ENCODE measurements at regions not wholly inside any gene's neighbourhood (a gene's known extent, or its start where the extent isn't known, plus 50 kb on each side); places are given as distances from the start of the nearest gene placed in this dataset.

DNA sequence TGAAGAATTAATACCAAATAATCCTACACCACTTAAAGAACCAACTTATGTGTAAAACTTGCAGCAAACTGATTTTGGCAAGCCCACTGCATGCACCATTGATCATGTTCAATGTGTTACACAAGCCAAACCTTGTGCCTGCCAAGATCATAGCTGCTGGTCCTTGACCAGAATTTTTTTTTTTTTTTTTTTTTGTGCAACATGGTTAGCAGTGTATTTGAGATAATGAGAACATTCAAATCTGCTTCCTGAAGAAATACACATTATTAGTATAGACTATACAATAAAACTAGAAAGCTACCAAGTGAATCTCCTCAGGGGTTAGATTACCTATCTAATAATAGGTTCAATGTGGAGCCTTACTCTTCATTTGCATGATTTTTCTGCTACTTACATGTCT lies 421.0 kb downstream of the MRPL39 start:
- no peak overlapping the region for H3K4me3 Mint-ChIP-seq
- H3K4me3 ChIP-seq = no peak overlapping the region
- no peak overlapping the region for H3K27ac ChIP-seq (ENCODE audit: low read depth)
- H2AFZ ChIP-seq = no peak overlapping the region
- H3K4me1 Mint-ChIP-seq = no peaks in the 10 kb centered on the region
- no peak for TF ChIP-seq EZH2 (IDR thresholded peaks at IDR 0.05; ENCODE audit: low read depth, unreplicated experiment)
- no peak for TF ChIP-seq POLR2AphosphoS5 (IDR thresholded peaks at IDR 0.05; ENCODE audit: low read depth)
- TF ChIP-seq, protein P1, sequence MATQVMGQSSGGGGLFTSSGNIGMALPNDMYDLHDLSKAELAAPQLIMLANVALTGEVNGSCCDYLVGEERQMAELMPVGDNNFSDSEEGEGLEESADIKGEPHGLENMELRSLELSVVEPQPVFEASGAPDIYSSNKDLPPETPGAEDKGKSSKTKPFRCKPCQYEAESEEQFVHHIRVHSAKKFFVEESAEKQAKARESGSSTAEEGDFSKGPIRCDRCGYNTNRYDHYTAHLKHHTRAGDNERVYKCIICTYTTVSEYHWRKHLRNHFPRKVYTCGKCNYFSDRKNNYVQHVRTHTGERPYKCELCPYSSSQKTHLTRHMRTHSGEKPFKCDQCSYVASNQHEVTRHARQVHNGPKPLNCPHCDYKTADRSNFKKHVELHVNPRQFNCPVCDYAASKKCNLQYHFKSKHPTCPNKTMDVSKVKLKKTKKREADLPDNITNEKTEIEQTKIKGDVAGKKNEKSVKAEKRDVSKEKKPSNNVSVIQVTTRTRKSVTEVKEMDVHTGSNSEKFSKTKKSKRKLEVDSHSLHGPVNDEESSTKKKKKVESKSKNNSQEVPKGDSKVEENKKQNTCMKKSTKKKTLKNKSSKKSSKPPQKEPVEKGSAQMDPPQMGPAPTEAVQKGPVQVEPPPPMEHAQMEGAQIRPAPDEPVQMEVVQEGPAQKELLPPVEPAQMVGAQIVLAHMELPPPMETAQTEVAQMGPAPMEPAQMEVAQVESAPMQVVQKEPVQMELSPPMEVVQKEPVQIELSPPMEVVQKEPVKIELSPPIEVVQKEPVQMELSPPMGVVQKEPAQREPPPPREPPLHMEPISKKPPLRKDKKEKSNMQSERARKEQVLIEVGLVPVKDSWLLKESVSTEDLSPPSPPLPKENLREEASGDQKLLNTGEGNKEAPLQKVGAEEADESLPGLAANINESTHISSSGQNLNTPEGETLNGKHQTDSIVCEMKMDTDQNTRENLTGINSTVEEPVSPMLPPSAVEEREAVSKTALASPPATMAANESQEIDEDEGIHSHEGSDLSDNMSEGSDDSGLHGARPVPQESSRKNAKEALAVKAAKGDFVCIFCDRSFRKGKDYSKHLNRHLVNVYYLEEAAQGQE (IDR thresholded peaks at IDR 0.05; ENCODE audit: unreplicated experiment) = no peak
- TF ChIP-seq ZNF331 (CRISPR knock-in tag; IDR thresholded peaks at IDR 0.05; ENCODE audit: low read depth) = no peak
- TF ChIP-seq STAT1 (IDR thresholded peaks at IDR 0.05; ENCODE audit: unreplicated experiment) = no peak
- TF ChIP-seq, protein P2, sequence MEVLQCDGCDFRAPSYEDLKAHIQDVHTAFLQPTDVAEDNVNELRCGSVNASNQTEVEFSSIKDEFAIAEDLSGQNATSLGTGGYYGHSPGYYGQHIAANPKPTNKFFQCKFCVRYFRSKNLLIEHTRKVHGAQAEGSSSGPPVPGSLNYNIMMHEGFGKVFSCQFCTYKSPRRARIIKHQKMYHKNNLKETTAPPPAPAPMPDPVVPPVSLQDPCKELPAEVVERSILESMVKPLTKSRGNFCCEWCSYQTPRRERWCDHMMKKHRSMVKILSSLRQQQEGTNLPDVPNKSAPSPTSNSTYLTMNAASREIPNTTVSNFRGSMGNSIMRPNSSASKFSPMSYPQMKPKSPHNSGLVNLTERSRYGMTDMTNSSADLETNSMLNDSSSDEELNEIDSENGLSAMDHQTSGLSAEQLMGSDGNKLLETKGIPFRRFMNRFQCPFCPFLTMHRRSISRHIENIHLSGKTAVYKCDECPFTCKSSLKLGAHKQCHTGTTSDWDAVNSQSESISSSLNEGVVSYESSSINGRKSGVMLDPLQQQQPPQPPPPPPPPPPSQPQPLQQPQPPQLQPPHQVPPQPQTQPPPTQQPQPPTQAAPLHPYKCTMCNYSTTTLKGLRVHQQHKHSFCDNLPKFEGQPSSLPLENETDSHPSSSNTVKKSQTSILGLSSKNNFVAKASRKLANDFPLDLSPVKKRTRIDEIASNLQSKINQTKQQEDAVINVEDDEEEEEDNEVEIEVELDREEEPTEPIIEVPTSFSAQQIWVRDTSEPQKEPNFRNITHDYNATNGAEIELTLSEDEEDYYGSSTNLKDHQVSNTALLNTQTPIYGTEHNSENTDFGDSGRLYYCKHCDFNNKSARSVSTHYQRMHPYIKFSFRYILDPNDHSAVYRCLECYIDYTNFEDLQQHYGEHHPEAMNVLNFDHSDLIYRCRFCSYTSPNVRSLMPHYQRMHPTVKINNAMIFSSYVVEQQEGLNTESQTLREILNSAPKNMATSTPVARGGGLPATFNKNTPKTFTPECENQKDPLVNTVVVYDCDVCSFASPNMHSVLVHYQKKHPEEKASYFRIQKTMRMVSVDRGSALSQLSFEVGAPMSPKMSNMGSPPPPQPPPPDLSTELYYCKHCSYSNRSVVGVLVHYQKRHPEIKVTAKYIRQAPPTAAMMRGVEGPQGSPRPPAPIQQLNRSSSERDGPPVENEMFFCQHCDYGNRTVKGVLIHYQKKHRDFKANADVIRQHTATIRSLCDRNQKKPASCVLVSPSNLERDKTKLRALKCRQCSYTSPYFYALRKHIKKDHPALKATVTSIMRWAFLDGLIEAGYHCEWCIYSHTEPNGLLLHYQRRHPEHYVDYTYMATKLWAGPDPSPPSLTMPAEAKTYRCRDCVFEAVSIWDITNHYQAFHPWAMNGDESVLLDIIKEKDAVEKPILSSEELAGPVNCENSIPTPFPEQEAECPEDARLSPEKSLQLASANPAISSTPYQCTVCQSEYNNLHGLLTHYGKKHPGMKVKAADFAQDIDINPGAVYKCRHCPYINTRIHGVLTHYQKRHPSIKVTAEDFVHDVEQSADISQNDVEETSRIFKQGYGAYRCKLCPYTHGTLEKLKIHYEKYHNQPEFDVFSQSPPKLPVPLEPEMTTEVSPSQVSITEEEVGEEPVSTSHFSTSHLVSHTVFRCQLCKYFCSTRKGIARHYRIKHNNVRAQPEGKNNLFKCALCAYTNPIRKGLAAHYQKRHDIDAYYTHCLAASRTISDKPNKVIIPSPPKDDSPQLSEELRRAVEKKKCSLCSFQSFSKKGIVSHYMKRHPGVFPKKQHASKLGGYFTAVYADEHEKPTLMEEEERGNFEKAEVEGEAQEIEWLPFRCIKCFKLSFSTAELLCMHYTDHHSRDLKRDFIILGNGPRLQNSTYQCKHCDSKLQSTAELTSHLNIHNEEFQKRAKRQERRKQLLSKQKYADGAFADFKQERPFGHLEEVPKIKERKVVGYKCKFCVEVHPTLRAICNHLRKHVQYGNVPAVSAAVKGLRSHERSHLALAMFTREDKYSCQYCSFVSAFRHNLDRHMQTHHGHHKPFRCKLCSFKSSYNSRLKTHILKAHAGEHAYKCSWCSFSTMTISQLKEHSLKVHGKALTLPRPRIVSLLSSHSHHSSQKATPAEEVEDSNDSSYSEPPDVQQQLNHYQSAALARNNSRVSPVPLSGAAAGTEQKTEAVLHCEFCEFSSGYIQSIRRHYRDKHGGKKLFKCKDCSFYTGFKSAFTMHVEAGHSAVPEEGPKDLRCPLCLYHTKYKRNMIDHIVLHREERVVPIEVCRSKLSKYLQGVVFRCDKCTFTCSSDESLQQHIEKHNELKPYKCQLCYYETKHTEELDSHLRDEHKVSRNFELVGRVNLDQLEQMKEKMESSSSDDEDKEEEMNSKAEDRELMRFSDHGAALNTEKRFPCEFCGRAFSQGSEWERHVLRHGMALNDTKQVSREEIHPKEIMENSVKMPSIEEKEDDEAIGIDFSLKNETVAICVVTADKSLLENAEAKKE (CRISPR knock-in tag; IDR thresholded peaks at IDR 0.05) = no peak
- TF ChIP-seq, protein P3, sequence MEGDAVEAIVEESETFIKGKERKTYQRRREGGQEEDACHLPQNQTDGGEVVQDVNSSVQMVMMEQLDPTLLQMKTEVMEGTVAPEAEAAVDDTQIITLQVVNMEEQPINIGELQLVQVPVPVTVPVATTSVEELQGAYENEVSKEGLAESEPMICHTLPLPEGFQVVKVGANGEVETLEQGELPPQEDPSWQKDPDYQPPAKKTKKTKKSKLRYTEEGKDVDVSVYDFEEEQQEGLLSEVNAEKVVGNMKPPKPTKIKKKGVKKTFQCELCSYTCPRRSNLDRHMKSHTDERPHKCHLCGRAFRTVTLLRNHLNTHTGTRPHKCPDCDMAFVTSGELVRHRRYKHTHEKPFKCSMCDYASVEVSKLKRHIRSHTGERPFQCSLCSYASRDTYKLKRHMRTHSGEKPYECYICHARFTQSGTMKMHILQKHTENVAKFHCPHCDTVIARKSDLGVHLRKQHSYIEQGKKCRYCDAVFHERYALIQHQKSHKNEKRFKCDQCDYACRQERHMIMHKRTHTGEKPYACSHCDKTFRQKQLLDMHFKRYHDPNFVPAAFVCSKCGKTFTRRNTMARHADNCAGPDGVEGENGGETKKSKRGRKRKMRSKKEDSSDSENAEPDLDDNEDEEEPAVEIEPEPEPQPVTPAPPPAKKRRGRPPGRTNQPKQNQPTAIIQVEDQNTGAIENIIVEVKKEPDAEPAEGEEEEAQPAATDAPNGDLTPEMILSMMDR (conservative IDR thresholded peaks at IDR 0.05; ENCODE audit: low read depth in 2 of 2) = no peak
- no peak for TF ChIP-seq JUNB (IDR thresholded peaks at IDR 0.05; ENCODE audit: unreplicated experiment)
- TF ChIP-seq, protein P4, sequence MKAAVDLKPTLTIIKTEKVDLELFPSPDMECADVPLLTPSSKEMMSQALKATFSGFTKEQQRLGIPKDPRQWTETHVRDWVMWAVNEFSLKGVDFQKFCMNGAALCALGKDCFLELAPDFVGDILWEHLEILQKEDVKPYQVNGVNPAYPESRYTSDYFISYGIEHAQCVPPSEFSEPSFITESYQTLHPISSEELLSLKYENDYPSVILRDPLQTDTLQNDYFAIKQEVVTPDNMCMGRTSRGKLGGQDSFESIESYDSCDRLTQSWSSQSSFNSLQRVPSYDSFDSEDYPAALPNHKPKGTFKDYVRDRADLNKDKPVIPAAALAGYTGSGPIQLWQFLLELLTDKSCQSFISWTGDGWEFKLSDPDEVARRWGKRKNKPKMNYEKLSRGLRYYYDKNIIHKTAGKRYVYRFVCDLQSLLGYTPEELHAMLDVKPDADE (IDR thresholded peaks at IDR 0.05) = no peak
- TF ChIP-seq CREB1 (CRISPR knock-in tag; IDR thresholded peaks at IDR 0.05; ENCODE audit: low read depth) = no peak
- no peak for TF ChIP-seq NANOG (IDR thresholded peaks at IDR 0.05; ENCODE audit: borderline replicate concordance)
- no peak for TF ChIP-seq EZH2phosphoT487 (IDR thresholded peaks at IDR 0.05; ENCODE audit: unreplicated experiment)
- TF ChIP-seq ZNF114 (CRISPR knock-in tag; IDR thresholded peaks at IDR 0.05) = no peak
- no peaks in the 10 kb centered on the region for H3K4me1 ChIP-seq (ENCODE audit: insufficient read depth)
- peaks cover 33% of the 10 kb centered on the region for H3K9me3 Mint-ChIP-seq
- no peaks in the 10 kb centered on the region; the same call in 2 of the 3 replicates for H3K36me3 Mint-ChIP-seq (ENCODE audit: low read depth)
- no peaks in the 10 kb centered on the region for H3K36me3 ChIP-seq (ENCODE audit: insufficient read depth)
- H4K20me1 ChIP-seq (replicated peaks; ENCODE audit: insufficient read depth) = no peaks in the 10 kb centered on the region
- no peak overlapping the region for H3K4me2 ChIP-seq
- H3K9me2 ChIP-seq (ENCODE audit: insufficient read depth) = no peaks in the 10 kb centered on the region
- no peaks in the 10 kb centered on the region for H3F3A ChIP-seq (replicated peaks; ENCODE audit: low read depth)
- no peak overlapping the region for H3K27ac Mint-ChIP-seq
- ATAC-seq = no peak
- H3K79me2 ChIP-seq (replicated peaks; ENCODE audit: insufficient read depth) = no peaks in the 10 kb centered on the region
- H3K27me3 Mint-ChIP-seq (ENCODE audit: insufficient read depth, low read depth, poor library complexity) = no peaks in the 10 kb centered on the region
- DNase-seq (ENCODE audit: low spot score) = no peak
- H3K27me3 ChIP-seq (ENCODE audit: insufficient read depth) = no peaks in the 10 kb centered on the region

Data from GM23338 (cell line).